ENCODE measurements at regions not wholly inside any gene's neighbourhood (a gene's known extent, or its start where the extent isn't known, plus 50 kb on each side); places are given as distances from the start of the nearest gene placed in this dataset.

DNA sequence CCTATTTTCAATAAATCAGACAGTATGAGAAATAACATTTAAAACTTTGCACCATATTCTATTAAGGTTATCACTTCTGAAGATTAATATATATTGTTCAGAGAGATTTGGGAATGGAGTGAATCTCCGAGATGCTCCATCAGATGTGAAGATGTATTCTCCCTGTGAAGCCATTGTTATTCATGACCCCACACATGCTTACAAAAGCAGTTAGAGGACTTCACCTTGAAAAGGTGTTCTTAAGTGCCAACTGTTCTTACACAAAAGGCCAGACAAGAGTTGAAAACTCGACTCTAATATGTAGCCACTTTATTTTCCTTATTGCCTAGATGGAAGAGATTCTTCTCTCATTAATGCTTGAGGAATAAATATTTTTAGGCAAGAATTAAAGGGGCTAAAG lies 54.3 kb upstream of the NEIL3 start:
- Histone ChIP-seq H3K4me1 (ENCODE audit: control insufficient read depth, extremely low read depth, insufficient read depth, low read length) (no peaks in the 10 kb centered on the region), H3K4me2 (ENCODE audit: insufficient read depth, low read length) (no peak overlapping the region), H3K36me3 (ENCODE audit: control insufficient read depth in 2 of 2, extremely low read depth in 1 of 2, insufficient read depth in 2 of 2, low read length in 2 of 2) (no peaks in the 10 kb centered on the region), H3K4me3 (replicated peaks in 1 of 3; ENCODE audit: insufficient read depth in 1 of 3, low read depth in 1 of 3, low read length in 3 of 3) (no peak overlapping the region), H3K27me3 (ENCODE audit: control insufficient read depth in 2 of 2, insufficient read depth in 2 of 2, low read length in 2 of 2) (peaks cover 0 to 2% of the 10 kb centered on the region in 2 experiments), H3K9me3 (replicated peaks; ENCODE audit: control insufficient read depth, insufficient read depth, low read length) (no peaks in the 10 kb centered on the region), H3K79me2 (ENCODE audit: control insufficient read depth, insufficient read depth, low read length) (no peaks in the 10 kb centered on the region), H3K9ac (replicated peaks; ENCODE audit: extremely low read depth, insufficient read depth, low read length) (no peak overlapping the region), H2AFZ (ENCODE audit: low read depth, low read length) (no peak overlapping the region), H3K27ac (ENCODE audit: insufficient read depth, low read depth, low read length) (no peak overlapping the region), H3K9me1 (replicated peaks; ENCODE audit: control insufficient read depth, extremely low read depth, insufficient read depth, low read length) (no peaks in the 10 kb centered on the region), H4K20me1 (replicated peaks; ENCODE audit: control insufficient read depth, extremely low read depth, insufficient read depth, low read length) (no peaks in the 10 kb centered on the region)
- POLR2A ChIA-PET: no interaction called here
- no peak for FAIRE-seq
- no peak for DNase-seq (ENCODE audit: low read depth, low spot score)
- dilution Hi-C loops (cut with MboI; ENCODE audit: extremely low pct_ligation_motif_present, low sequenced_read_pairs) (loop anchor here (25.0 kb wide), 1 partner anchor 407 kb away; no protein-coding TSS in a partner anchor), intact Hi-C loops (cut with micrococcal nuclease) (loop anchor here (10.0 kb wide), 1 partner anchor 299 kb away; no protein-coding TSS in a partner anchor)
- no TSS peak for BruUV-seq (replicated peaks)
- TF ChIP-seq JUN (IDR thresholded peaks at IDR 0.05; ENCODE audit: borderline replicate concordance, insufficient read depth, insufficient read length, low read depth) (no peak), CTCF (IDR thresholded peaks at IDR 0.05; ENCODE audit: extremely low read depth in 1 of 2, insufficient read depth in 1 of 2, low read depth in 1 of 2, low read length in 2 of 2) (no peak), POLR2A (IDR thresholded peaks at IDR 0.05; ENCODE audit: low read depth, low read length) (no peak), MYC (IDR thresholded peaks at IDR 0.05; ENCODE audit: low read depth, low read length) (no peak), GATA2 (IDR thresholded peaks at IDR 0.05; ENCODE audit: insufficient read depth, insufficient read length, low read depth, low read length) (no peak), EZH2 (IDR thresholded peaks at IDR 0.05; ENCODE audit: borderline replicate concordance, low read depth, low read length, severe bottlenecking) (no peak), FOS (IDR thresholded peaks at IDR 0.05; ENCODE audit: borderline replicate concordance, insufficient read depth, low read length) (no peak), POLR2AphosphoS5 (IDR thresholded peaks at IDR 0.05; ENCODE audit: insufficient read depth, low read depth, low read length) (no peak)
- TF ChIP-seq, protein P1, sequence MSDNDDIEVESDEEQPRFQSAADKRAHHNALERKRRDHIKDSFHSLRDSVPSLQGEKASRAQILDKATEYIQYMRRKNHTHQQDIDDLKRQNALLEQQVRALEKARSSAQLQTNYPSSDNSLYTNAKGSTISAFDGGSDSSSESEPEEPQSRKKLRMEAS (IDR thresholded peaks at IDR 0.05; ENCODE audit: insufficient read depth, insufficient read length): no peak
- CTCF ChIA-PET: no interaction called here
